KMS-11 (cell line): ENCODE measurements at regions not wholly inside any gene's neighbourhood (a gene's known extent, or its start where the extent isn't known, plus 50 kb on each side); places are given as distances from the start of the nearest gene placed in this dataset.

Experiments
- H2AFZ ChIP-seq: fragments of 200-600 bp; sonication (generic); 2 replicates; pipeline ENCODE4 v1.6.1; 2016; ENCODE audit warnings: antibody characterized with exemption, mixed run types, low read depth
- H3K27ac ChIP-seq: fragments of 200-600 bp; sonication (generic); 2 replicates; pipeline ENCODE4 v1.6.1; 2016; ENCODE audit warnings: mild to moderate bottlenecking, mixed run types
- H3K27me3 ChIP-seq: fragments of 200-600 bp; sonication (generic); 2 replicates; pipeline ENCODE4 v1.6.1; 2017; ENCODE audit warnings: mild to moderate bottlenecking, low read depth, mixed run types, moderate library complexity; ENCODE audit not compliant: insufficient read depth
- H3K36me3 ChIP-seq: fragments of 200-600 bp; sonication (generic); 2 replicates; pipeline ENCODE4 v1.6.1; 2017; ENCODE audit warnings: mild to moderate bottlenecking, mixed run types; ENCODE audit not compliant: insufficient read depth
- H3K4me1 ChIP-seq: fragments of 200-600 bp; sonication (generic); 2 replicates; pipeline ENCODE4 v1.6.1; 2016; ENCODE audit warnings: mild to moderate bottlenecking, low read depth, mixed run types; ENCODE audit not compliant: poor library complexity, severe bottlenecking
- H3K4me2 ChIP-seq: fragments of 200-600 bp; sonication (generic); 2 replicates; pipeline ENCODE4 v1.7.0; 2016; ENCODE audit warnings: mild to moderate bottlenecking, mixed run types
- H3K4me3 ChIP-seq: fragments of 200-600 bp; sonication (generic); IDR thresholded peaks from 2 replicates; pipeline ENCODE4 v1.6.1; 2017; ENCODE audit warnings: low read depth, low read length, mixed read lengths; ENCODE audit not compliant: insufficient read depth
- H3K79me2 ChIP-seq: fragments of 200-600 bp; sonication (generic); 2 replicates; pipeline ENCODE4 v1.6.1; 2016; ENCODE audit warnings: low read depth, mixed run types; ENCODE audit not compliant: insufficient read depth
- H3K9ac ChIP-seq: fragments of 200-600 bp; sonication (generic); 2 replicates; pipeline ENCODE4 v1.6.1; 2016; ENCODE audit warnings: mild to moderate bottlenecking, mixed run types
- H4K20me1 ChIP-seq: fragments of 200-600 bp; sonication (generic); 2 replicates; pipeline ENCODE4 v1.6.1; 2016; ENCODE audit warnings: mild to moderate bottlenecking, mixed run types; ENCODE audit not compliant: insufficient read depth
- TF ChIP-seq, protein P1 (sequence below): fragments of 200-600 bp; sonication (generic); conservative IDR thresholded peaks from 2 replicates; pipeline ENCODE4 v1.6.1; 2017; ENCODE audit warnings: low read depth, mild to moderate bottlenecking, antibody characterized with exemption, low read length, moderate library complexity, mixed read lengths

DNA sequence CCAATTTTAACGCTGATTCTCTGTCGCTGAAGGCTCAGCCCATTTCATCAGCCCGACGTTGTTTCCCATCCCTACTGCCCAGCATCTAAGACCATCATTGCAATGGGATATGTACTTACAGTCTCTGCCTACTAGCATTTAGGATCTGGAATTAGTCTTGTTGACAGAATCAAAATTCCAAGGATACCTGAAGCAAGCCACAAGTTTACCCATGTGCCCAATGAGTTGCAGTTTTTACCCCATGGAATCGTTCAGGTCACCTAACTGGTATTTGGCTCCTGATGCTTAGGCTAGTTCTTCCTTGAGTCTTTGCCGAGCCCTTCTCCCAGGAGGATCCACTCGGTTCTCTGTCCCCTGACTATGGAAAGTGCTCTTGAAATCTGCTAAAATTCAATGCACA is 276.8 kb downstream of the DNAJB9 start:
- no peak overlapping the region for H3K4me2 ChIP-seq
- no peak overlapping the region for H3K4me3 ChIP-seq
- TF ChIP-seq, protein P1, sequence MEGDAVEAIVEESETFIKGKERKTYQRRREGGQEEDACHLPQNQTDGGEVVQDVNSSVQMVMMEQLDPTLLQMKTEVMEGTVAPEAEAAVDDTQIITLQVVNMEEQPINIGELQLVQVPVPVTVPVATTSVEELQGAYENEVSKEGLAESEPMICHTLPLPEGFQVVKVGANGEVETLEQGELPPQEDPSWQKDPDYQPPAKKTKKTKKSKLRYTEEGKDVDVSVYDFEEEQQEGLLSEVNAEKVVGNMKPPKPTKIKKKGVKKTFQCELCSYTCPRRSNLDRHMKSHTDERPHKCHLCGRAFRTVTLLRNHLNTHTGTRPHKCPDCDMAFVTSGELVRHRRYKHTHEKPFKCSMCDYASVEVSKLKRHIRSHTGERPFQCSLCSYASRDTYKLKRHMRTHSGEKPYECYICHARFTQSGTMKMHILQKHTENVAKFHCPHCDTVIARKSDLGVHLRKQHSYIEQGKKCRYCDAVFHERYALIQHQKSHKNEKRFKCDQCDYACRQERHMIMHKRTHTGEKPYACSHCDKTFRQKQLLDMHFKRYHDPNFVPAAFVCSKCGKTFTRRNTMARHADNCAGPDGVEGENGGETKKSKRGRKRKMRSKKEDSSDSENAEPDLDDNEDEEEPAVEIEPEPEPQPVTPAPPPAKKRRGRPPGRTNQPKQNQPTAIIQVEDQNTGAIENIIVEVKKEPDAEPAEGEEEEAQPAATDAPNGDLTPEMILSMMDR, result no peak
- no peaks in the 10 kb centered on the region for H3K27me3 ChIP-seq
- H3K9ac ChIP-seq, result no peak overlapping the region
- H2AFZ ChIP-seq, result no peak overlapping the region
- H3K4me1 ChIP-seq, result no peaks in the 10 kb centered on the region
- H3K36me3 ChIP-seq, result no peaks in the 10 kb centered on the region
- H3K79me2 ChIP-seq, result no peaks in the 10 kb centered on the region
- H3K27ac ChIP-seq, result no peak overlapping the region
- no peaks in the 10 kb centered on the region for H4K20me1 ChIP-seq

DNA sequence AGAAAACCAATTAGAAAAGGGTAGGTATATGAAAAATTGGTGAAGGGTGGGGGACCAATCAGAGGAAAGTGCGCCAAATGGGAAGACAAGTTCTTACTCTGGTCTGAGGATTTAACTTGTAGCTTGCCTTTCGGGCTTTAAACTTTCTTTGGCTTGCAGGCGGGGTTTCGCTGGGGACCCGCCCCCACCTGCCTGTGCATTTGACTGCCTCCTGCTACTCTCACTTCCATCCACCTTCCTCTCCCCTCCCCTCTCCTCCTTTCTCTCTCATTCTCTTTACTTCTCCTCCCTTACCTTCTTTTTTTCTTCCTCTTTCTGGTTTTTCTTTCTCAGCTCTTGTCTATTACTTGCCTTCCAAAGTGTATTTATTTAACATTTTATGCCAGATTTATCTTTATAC is 278.8 kb downstream of the DNAJB9 start:
- Histone ChIP-seq H3K4me1 (no peaks in the 10 kb centered on the region), H2AFZ (no peak overlapping the region)

DNA sequence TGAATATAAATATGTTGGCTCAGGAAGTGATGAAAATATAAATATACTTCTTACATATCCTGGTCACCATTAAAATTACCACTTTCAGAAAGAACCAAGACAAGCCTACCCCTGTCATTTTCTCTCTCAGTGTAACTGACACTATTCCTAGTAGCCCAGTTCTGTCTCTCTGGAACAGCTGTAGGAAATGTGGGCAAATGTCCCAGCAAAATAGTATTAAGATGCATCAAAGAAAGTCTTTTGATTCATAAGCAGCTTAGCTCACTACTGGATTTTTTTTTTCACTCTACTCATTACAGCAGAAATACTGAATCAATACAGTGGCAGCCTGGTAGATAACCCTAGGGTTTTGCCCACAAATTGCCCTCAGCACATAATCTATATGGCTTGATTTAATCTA is 290.9 kb downstream of the DNAJB9 start:
- no peak overlapping the region for H3K4me2 ChIP-seq
- no peaks in the 10 kb centered on the region for H3K4me1 ChIP-seq
- no peaks in the 10 kb centered on the region; the same call in 1 of the 2 replicates for H3K36me3 ChIP-seq
- TF ChIP-seq, protein P1, result no peak
- no peak overlapping the region for H3K9ac ChIP-seq
- H3K27me3 ChIP-seq, result no peaks in the 10 kb centered on the region
- no peaks in the 10 kb centered on the region for H3K79me2 ChIP-seq
- H3K27ac ChIP-seq, result no peak overlapping the region
- no peak overlapping the region for H3K4me3 ChIP-seq
- no peak overlapping the region for H2AFZ ChIP-seq
- no peaks in the 10 kb centered on the region for H4K20me1 ChIP-seq

More for the DNA sequence above, 278.8 kb downstream of the DNAJB9 start:
- no peaks in the 10 kb centered on the region for H4K20me1 ChIP-seq
- no peaks in the 10 kb centered on the region for H3K79me2 ChIP-seq
- no peak overlapping the region for H3K4me2 ChIP-seq
- no peaks in the 10 kb centered on the region for H3K27me3 ChIP-seq
- TF ChIP-seq, protein P1, result no peak
- no peak overlapping the region for H3K4me3 ChIP-seq
- no peaks in the 10 kb centered on the region for H3K36me3 ChIP-seq
- H3K27ac ChIP-seq, result no peak overlapping the region
- no peak overlapping the region for H3K9ac ChIP-seq

DNA sequence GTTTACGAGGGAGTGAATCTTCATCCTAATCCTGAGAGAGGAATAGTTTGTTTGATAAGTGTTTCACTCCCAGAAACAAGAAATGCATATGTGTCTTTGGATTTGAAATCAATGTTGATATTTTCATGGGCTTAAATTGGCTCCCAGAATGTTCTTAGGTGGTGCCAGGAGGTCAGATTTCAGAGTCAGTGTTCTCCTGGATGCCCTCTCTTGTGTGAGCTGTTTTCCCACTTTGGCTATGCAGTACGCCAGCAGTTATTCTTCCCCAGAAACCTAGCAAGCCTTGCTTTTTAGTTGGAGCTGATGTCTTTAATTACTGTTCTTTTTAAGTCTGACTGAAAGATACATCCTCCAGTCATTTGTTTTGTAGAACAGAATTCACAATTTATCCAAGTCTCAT is 291.4 kb downstream of the DNAJB9 start:
- Histone ChIP-seq H3K9ac (no peak overlapping the region), H3K79me2 (no peaks in the 10 kb centered on the region)
- TF ChIP-seq, protein P1, result no peak

More for the DNA sequence above, 291.4 kb downstream of the DNAJB9 start:
- Histone ChIP-seq H3K27ac (no peak overlapping the region), H4K20me1 (no peaks in the 10 kb centered on the region), H3K4me2 (no peak overlapping the region), H3K36me3 (no peaks in the 10 kb centered on the region; the same call in 1 of the 2 replicates), H3K4me3 (no peak overlapping the region), H2AFZ (no peak overlapping the region), H3K4me1 (no peaks in the 10 kb centered on the region), H3K27me3 (no peaks in the 10 kb centered on the region)
